ENCODE measurements at regions not wholly inside any gene's neighbourhood (a gene's known extent, or its start where the extent isn't known, plus 50 kb on each side); places are given as distances from the start of the nearest gene placed in this dataset.
"Not testable (repeated sequence)": the region's sequence is repeated elsewhere in the genome, so short reads cannot be mapped to it uniquely, and the experiment has no call there.

- no peaks in the 10 kb centered on the region for H3K27me3 Mint-ChIP-seq
- no peaks in the 10 kb centered on the region for H3K36me3 Mint-ChIP-seq
Measured at GRCh38 chr4:65265526-65265925, 404.8 kb downstream of the EPHA5 start.

GRCh38 chr4:65259296-65259695, 411.0 kb downstream of the EPHA5 start:
- Mint-ChIP-seq H3K4me1 (no peaks in the 10 kb centered on the region), H3K27ac (no peak overlapping the region), H3K4me3 (no peak overlapping the region), H3K27me3 (no peaks in the 10 kb centered on the region), H3K9me3 (peaks cover 0 to 1% (median 1%) of the 10 kb centered on the region in 3 donors), H3K36me3 (no peaks in the 10 kb centered on the region)

More at GRCh38 chr4:65265526-65265925, 404.8 kb downstream of the EPHA5 start:
- H3K9me3 Mint-ChIP-seq, result peaks cover 0 to 3% (median 2%) of the 10 kb centered on the region in 3 donors
- no peak overlapping the region for H3K4me3 Mint-ChIP-seq
- H3K4me1 Mint-ChIP-seq, result no peaks in the 10 kb centered on the region
- H3K27ac Mint-ChIP-seq, result no peak overlapping the region

GRCh38 chr4:65250916-65251315, 419.4 kb downstream of the EPHA5 start:
- H3K27ac Mint-ChIP-seq, result no peak overlapping the region
- H3K36me3 Mint-ChIP-seq, result no peaks in the 10 kb centered on the region
- H3K4me3 Mint-ChIP-seq, result no peak overlapping the region
- H3K4me1 Mint-ChIP-seq, result no peaks in the 10 kb centered on the region
- no peaks in the 10 kb centered on the region for H3K27me3 Mint-ChIP-seq
- peaks cover under 1 to 8% (median 2%) of the 10 kb centered on the region in 3 donors for H3K9me3 Mint-ChIP-seq

- Mint-ChIP-seq H3K9me3 (peaks cover 0 to 17% (median 3%) of the 10 kb centered on the region in 3 donors), H3K4me3 (no peak overlapping the region), H3K36me3 (no peaks in the 10 kb centered on the region), H3K27me3 (no peaks in the 10 kb centered on the region), H3K4me1 (no peaks in the 10 kb centered on the region), H3K27ac (no peak overlapping the region)
Measured at GRCh38 chr4:65249111-65249510, 421.2 kb downstream of the EPHA5 start.

GRCh38 chr4:65242156-65242846, 428.0 kb downstream of the EPHA5 start:
- no peak overlapping the region for H3K4me3 Mint-ChIP-seq
- no peak overlapping the region for H3K27ac Mint-ChIP-seq
- H3K36me3 Mint-ChIP-seq, result no peaks in the 10 kb centered on the region
- no peaks in the 10 kb centered on the region for H3K27me3 Mint-ChIP-seq
- no peaks in the 10 kb centered on the region for H3K4me1 Mint-ChIP-seq
- peaks cover 0 to 19% (median 5%) of the 10 kb centered on the region in 3 donors for H3K9me3 Mint-ChIP-seq

DNA sequence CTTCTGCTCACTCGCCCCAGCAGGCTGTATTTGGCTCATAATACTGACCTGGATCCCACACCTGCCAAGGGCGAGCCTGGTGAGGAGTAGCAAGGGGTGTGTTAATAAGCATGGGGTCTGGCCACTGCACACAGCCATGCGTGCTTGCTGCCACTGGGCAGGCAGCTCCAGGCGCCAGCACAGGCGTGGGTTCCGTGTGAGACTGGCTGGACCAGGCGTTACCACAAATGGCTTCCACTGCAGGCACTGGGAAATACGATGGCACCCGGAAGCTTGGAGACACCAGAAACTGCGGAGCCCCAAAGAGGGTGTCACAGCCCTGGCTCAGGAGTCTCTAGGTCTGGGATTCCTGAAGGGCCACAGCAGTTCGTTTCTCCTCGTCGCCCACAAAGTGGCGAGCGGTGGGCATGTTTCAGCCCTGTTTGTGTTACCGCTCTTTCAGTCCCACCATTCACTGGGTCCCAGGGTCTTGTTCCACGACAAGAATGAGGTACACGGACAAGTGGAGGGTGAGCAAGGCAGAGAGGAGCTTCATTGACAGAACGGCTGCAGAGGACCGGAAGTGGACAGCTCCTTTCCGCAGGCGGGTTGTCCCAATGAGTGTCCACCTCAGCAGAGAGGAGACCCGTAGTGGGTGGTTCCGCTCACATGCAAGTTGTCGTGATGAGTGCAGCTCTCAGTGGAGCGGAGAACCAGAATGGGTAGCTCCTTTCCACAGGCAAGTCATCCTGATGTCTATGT, 428.9 kb downstream of the EPHA5 start:
- Mint-ChIP-seq H3K4me1 (no peaks in the 10 kb centered on the region), H3K36me3 (no peaks in the 10 kb centered on the region), H3K9me3 (peaks cover 0 to 19% (median 8%) of the 10 kb centered on the region in 3 donors), H3K27ac (no peak overlapping the region), H3K27me3 (no peaks in the 10 kb centered on the region), H3K4me3 (no peak overlapping the region)

- H3K9me3 Mint-ChIP-seq, result peaks cover 0 to 2% (median 0%) of the 10 kb centered on the region in 3 donors
- no peaks in the 10 kb centered on the region for H3K4me1 Mint-ChIP-seq
Measured at GRCh38 chr4:65234061-65234460, 436.2 kb downstream of the EPHA5 start.

GRCh38 chr4:65227628-65228027, 442.7 kb downstream of the EPHA5 start:
- H3K36me3 Mint-ChIP-seq, result no peaks in the 10 kb centered on the region
- peaks cover 0 to 14% (median 0%) of the 10 kb centered on the region in 3 donors for H3K9me3 Mint-ChIP-seq
- no peak overlapping the region for H3K27ac Mint-ChIP-seq
- no peak overlapping the region for H3K4me3 Mint-ChIP-seq
- no peaks in the 10 kb centered on the region for H3K27me3 Mint-ChIP-seq
- H3K4me1 Mint-ChIP-seq, result no peaks in the 10 kb centered on the region

More at GRCh38 chr4:65234061-65234460, 436.2 kb downstream of the EPHA5 start:
- Mint-ChIP-seq H3K27me3 (no peaks in the 10 kb centered on the region), H3K36me3 (no peaks in the 10 kb centered on the region), H3K4me3 (no peak overlapping the region), H3K27ac (no peak overlapping the region)

GRCh38 chr4:65223601-65224000, 446.7 kb downstream of the EPHA5 start:
- no peaks in the 10 kb centered on the region for H3K4me1 Mint-ChIP-seq
- no peaks in the 10 kb centered on the region for H3K36me3 Mint-ChIP-seq
- H3K27me3 Mint-ChIP-seq, result no peaks in the 10 kb centered on the region
- no peak overlapping the region for H3K4me3 Mint-ChIP-seq
- no peak overlapping the region for H3K27ac Mint-ChIP-seq
- H3K9me3 Mint-ChIP-seq, result peaks cover 0 to 19% (median 0%) of the 10 kb centered on the region in 3 donors

- peaks cover 0 to 14% (median under 1%) of the 10 kb centered on the region in 3 donors for H3K9me3 Mint-ChIP-seq
- H3K36me3 Mint-ChIP-seq, H3K27ac Mint-ChIP-seq, H3K27me3 Mint-ChIP-seq, H3K4me1 Mint-ChIP-seq, H3K4me3 Mint-ChIP-seq: not testable (repeated sequence)
Measured at GRCh38 chr4:65223074-65223473, 447.2 kb downstream of the EPHA5 start.

DNA sequence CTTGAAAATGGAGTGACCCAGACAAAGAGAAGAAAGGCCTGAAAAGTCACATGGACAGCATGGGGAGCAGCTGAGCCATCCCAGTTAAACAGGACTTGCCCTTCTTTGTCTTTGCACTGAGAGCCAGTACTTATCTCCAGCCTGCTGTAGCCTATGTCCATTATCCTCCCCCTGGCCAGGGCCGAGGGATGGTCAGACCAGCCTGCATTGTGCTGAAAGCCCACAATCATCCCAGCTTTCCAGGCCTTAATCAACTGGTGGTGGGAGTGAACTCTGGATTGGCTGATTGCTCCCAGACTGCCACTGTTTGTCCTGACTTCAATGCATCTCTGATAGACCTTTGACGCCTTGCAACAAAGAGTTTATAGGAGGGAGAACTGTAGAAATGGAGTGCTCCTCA, 453.1 kb downstream of the EPHA5 start:
- Mint-ChIP-seq H3K36me3 (no peaks in the 10 kb centered on the region), H3K27me3 (no peaks in the 10 kb centered on the region), H3K9me3 (peaks cover 0 to 4% (median 4%) of the 10 kb centered on the region in 3 donors), H3K27ac (no peak overlapping the region), H3K4me1 (no peaks in the 10 kb centered on the region), H3K4me3 (no peak overlapping the region)

DNA sequence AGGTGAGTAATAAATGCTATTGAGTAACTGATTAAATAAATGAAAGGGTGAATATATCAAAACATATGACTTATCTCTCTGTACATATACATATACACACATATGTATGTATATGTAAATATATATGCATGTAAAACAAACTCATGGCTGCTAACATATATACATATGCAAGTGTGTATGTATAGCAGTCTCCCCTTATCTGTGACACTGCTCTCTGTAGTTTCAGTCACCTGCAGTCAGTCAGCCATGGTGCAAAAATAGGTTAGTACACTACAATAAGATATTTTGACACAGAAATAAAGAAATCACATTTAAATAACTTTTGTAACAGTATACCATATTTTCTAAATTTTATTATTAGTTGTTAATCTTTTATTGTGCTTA, 467.4 kb downstream of the EPHA5 start:
- Mint-ChIP-seq H3K36me3 (no peaks in the 10 kb centered on the region), H3K9me3 (peaks cover 0 to 10% (median 4%) of the 10 kb centered on the region in 3 donors), H3K4me3 (no peak overlapping the region), H3K27me3 (no peaks in the 10 kb centered on the region), H3K4me1 (no peaks in the 10 kb centered on the region), H3K27ac (no peak overlapping the region)

GRCh38 chr4:65202165-65202852, 468.0 kb downstream of the EPHA5 start:
- Mint-ChIP-seq H3K36me3 (no peaks in the 10 kb centered on the region), H3K4me1 (no peaks in the 10 kb centered on the region), H3K4me3 (no peak overlapping the region), H3K27me3 (no peaks in the 10 kb centered on the region), H3K27ac (no peak overlapping the region), H3K9me3 (peaks cover 0 to 10% (median 4%) of the 10 kb centered on the region in 3 donors)

- Mint-ChIP-seq H3K36me3 (no peaks in the 10 kb centered on the region), H3K4me3 (no peak overlapping the region)
Measured at GRCh38 chr4:65195666-65196065, 474.6 kb downstream of the EPHA5 start.

GRCh38 chr4:65195002-65195401, 475.3 kb downstream of the EPHA5 start:
- Mint-ChIP-seq H3K4me1 (no peaks in the 10 kb centered on the region), H3K27me3 (no peaks in the 10 kb centered on the region), H3K36me3 (no peaks in the 10 kb centered on the region), H3K27ac (no peak overlapping the region), H3K9me3 (peaks cover 0 to 13% (median 0%) of the 10 kb centered on the region in 3 donors), H3K4me3 (no peak overlapping the region)

More at GRCh38 chr4:65195666-65196065, 474.6 kb downstream of the EPHA5 start:
- Mint-ChIP-seq H3K9me3 (peaks cover 0 to 13% (median 0%) of the 10 kb centered on the region in 3 donors), H3K27ac (no peak overlapping the region), H3K27me3 (no peaks in the 10 kb centered on the region), H3K4me1 (no peaks in the 10 kb centered on the region)

Data from IgD-negative memory B cell (primary cell).